ENCODE measurements at regions not wholly inside any gene's neighbourhood (a gene's known extent, or its start where the extent isn't known, plus 50 kb on each side); places are given as distances from the start of the nearest gene placed in this dataset.

DNA sequence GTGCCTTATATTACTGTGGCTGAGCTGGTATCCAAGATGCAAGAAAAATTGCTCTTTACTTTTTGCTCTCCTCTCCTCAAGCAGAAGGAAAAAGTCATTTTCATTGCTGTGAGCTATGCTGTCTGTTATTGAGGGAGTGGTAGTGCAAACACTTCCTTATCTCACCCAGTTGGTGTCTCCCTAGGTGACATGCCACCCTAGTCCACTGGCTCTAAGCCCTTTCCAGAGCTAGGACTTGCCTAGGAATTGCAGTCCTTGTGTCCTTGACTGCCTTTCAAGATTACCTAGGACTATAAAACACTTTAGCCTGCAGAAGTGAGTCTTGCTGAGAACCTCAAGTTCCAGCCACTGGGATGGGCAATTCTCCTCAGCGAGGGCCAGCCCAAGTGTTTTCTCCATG, 458.3 kb downstream of the MRPL39 start:
- no peaks in the 10 kb centered on the region for H3K4me1 ChIP-seq (ENCODE audit: control insufficient read depth in 2 of 2, insufficient read depth in 2 of 2, low read length in 2 of 2)
- no peak overlapping the region for H3K9ac ChIP-seq (ENCODE audit: low read length)
- ChIA-PET POLR2A (no interaction called here), CTCF (no interaction called here)
- H4K20me1 ChIP-seq (ENCODE audit: control insufficient read depth, insufficient read depth, low read length, poor library complexity, severe bottlenecking), result no peaks in the 10 kb centered on the region
- H3K4me2 ChIP-seq (replicated peaks; ENCODE audit: low read depth, low read length, poor library complexity, severe bottlenecking), result no peak overlapping the region
- no peak overlapping the region for H3K4me3 ChIP-seq (ENCODE audit: control extremely low read depth in 1 of 5, extremely low read depth in 1 of 5, insufficient read depth in 1 of 5, low read depth in 2 of 5, low read length in 4 of 5)
- no peaks in the 10 kb centered on the region for H3K79me2 ChIP-seq (ENCODE audit: control insufficient read depth, insufficient read depth, low read length)
- peaks cover 0 to 4% (median 0%) of the 10 kb centered on the region in 3 donors for H3K9me3 ChIP-seq (ENCODE audit: control extremely low read depth in 1 of 3, control insufficient read depth in 2 of 3, insufficient read depth in 1 of 3, low read length in 2 of 3)
- no peak overlapping the region for H3K27ac Mint-ChIP-seq
- peaks cover 3% of the 10 kb centered on the region for H3K9me3 Mint-ChIP-seq (ENCODE audit: insufficient read depth)
- TF ChIP-seq, protein P1, sequence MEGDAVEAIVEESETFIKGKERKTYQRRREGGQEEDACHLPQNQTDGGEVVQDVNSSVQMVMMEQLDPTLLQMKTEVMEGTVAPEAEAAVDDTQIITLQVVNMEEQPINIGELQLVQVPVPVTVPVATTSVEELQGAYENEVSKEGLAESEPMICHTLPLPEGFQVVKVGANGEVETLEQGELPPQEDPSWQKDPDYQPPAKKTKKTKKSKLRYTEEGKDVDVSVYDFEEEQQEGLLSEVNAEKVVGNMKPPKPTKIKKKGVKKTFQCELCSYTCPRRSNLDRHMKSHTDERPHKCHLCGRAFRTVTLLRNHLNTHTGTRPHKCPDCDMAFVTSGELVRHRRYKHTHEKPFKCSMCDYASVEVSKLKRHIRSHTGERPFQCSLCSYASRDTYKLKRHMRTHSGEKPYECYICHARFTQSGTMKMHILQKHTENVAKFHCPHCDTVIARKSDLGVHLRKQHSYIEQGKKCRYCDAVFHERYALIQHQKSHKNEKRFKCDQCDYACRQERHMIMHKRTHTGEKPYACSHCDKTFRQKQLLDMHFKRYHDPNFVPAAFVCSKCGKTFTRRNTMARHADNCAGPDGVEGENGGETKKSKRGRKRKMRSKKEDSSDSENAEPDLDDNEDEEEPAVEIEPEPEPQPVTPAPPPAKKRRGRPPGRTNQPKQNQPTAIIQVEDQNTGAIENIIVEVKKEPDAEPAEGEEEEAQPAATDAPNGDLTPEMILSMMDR (IDR thresholded peaks at IDR 0.05), result no peak
- TF ChIP-seq EZH2 (IDR thresholded peaks at IDR 0.05; ENCODE audit: borderline replicate concordance, insufficient read depth, low read depth, low read length, poor library complexity, severe bottlenecking), result no peak
- no peak for DNase-seq
- 100% methylated on average over 1 of the region's 1 CpG for WGBS (ENCODE audit: insufficient coverage)
- H3K27me3 ChIP-seq (replicated peaks in 1 of 4; ENCODE audit: control extremely low read depth in 1 of 4, control insufficient read depth in 3 of 4, insufficient read depth in 4 of 4, low read length in 3 of 4), result no peaks in the 10 kb centered on the region
- no peak overlapping the region for H3K27ac ChIP-seq (ENCODE audit: low read length in 2 of 2)
- intact Hi-C loops (cut with micrococcal nuclease), result no loop called here
- H3K4me1 Mint-ChIP-seq, result peaks cover 4% of the 10 kb centered on the region
- ATAC-seq (ENCODE audit: low read depth), result no peak
- H3K27me3 Mint-ChIP-seq, result no peaks in the 10 kb centered on the region
- no peak overlapping the region for H3K4me3 Mint-ChIP-seq
- peak overlapping the region; percentile 17 for H2AFZ ChIP-seq (ENCODE audit: insufficient read depth, low read depth, low read length, poor library complexity, severe bottlenecking)
- H3K36me3 ChIP-seq (replicated peaks in 1 of 2; ENCODE audit: control extremely low read depth in 1 of 2, control insufficient read depth in 1 of 2, extremely low read depth in 1 of 2, insufficient read depth in 2 of 2, low read length in 1 of 2), result no peaks in the 10 kb centered on the region

DNA sequence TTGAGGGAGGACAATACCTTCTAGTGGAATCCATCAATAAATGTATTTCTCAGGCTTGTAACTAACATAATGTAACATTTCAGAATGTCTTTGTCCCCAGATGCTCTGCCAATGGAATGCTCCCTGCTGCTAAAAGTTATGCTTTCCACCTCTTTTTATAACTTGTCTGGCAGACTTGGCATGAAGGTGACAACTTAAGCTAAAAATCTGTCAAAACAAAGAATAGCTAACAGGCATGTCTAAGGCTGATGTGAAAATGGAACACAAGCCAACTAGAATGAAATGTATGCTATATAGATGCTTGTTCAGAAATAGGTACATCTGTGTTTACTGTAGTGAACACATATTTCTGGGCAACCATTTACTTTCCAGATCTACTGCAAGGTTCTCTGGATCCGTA, 467.9 kb downstream of the MRPL39 start:
- Mint-ChIP-seq H3K27me3 (no peaks in the 10 kb centered on the region), H3K4me1 (peaks cover 1% of the 10 kb centered on the region), H3K4me3 (no peak overlapping the region), H3K9me3 (ENCODE audit: insufficient read depth) (no peaks in the 10 kb centered on the region), H3K27ac (no peak overlapping the region)
- H3K9ac ChIP-seq (ENCODE audit: low read length), result no peak overlapping the region
- POLR2A ChIA-PET, result no interaction called here
- WGBS (ENCODE audit: insufficient coverage), result no CpG with 5 or more reads among the region's 1 CpG
- no peaks in the 10 kb centered on the region for H3K27me3 ChIP-seq (replicated peaks in 1 of 4; ENCODE audit: control extremely low read depth in 1 of 4, control insufficient read depth in 3 of 4, insufficient read depth in 4 of 4, low read length in 3 of 4)
- no peaks in the 10 kb centered on the region for H3K4me1 ChIP-seq (ENCODE audit: control insufficient read depth in 2 of 2, insufficient read depth in 2 of 2, low read length in 2 of 2)
- no peaks in the 10 kb centered on the region for H3K36me3 ChIP-seq (replicated peaks in 1 of 2; ENCODE audit: control extremely low read depth in 1 of 2, control insufficient read depth in 1 of 2, extremely low read depth in 1 of 2, insufficient read depth in 2 of 2, low read length in 1 of 2)
- no peaks in the 10 kb centered on the region for H3K79me2 ChIP-seq (ENCODE audit: control insufficient read depth, insufficient read depth, low read length)
- H2AFZ ChIP-seq (ENCODE audit: insufficient read depth, low read depth, low read length, poor library complexity, severe bottlenecking), result no peak overlapping the region
- no peak overlapping the region for H3K4me2 ChIP-seq (replicated peaks; ENCODE audit: low read depth, low read length, poor library complexity, severe bottlenecking)
- intact Hi-C loops (cut with micrococcal nuclease), result no loop called here
- CTCF ChIA-PET, result no interaction called here
- H3K4me3 ChIP-seq (ENCODE audit: control extremely low read depth in 1 of 5, extremely low read depth in 1 of 5, insufficient read depth in 1 of 5, low read depth in 2 of 5, low read length in 4 of 5), result no peak overlapping the region
- no peaks in the 10 kb centered on the region for H4K20me1 ChIP-seq (ENCODE audit: control insufficient read depth, insufficient read depth, low read length, poor library complexity, severe bottlenecking)
- TF ChIP-seq EZH2 (IDR thresholded peaks at IDR 0.05; ENCODE audit: borderline replicate concordance, insufficient read depth, low read depth, low read length, poor library complexity, severe bottlenecking), result no peak
- TF ChIP-seq, protein P1 (IDR thresholded peaks at IDR 0.05), result no peak
- ATAC-seq (ENCODE audit: low read depth) (no peak), DNase-seq (no peak)
- peaks cover 0 to 12% (median 1%) of the 10 kb centered on the region in 3 donors for H3K9me3 ChIP-seq (ENCODE audit: control extremely low read depth in 1 of 3, control insufficient read depth in 2 of 3, insufficient read depth in 1 of 3, low read length in 2 of 3)
- H3K27ac ChIP-seq (ENCODE audit: low read length in 2 of 2), result no peak overlapping the region

All from B cell (primary cell).